Limb (tissue), 2 donors: ENCODE measurements at regions not wholly inside any gene's neighbourhood (a gene's known extent, or its start where the extent isn't known, plus 50 kb on each side); places are given as distances from the start of the nearest gene placed in this dataset.
"Not testable (repeated sequence)": the region's sequence is repeated elsewhere in the genome, so short reads cannot be mapped to it uniquely, and the experiment has no call there.

Experiments used
- DNase-seq, 2 donors: peaks; one replicate each; pipeline ENCODE4 v3.0.0-alpha.2; 2016; ENCODE audit errors: extremely low spot score in 2 of 2

DNA sequence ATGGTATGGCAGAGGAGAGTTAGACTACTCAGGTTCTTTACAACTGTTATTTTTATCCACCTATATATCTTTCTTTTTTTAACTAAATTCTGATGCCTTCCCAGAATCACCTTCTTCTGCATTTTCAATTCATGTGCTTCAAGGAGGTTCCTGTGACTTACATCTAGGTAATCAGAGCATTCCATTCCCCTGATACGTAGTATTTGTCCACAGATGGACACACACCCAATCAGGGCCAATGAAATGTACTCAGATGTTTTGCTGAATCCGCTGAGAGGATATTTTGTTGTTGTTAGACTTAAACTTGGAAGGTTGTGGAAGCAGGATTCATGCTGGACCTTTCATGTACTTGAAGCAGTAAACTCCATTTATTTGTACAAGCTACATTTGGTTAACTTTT lies 159.4 kb upstream of the FER start:
- DNase-seq, result no peak

DNA sequence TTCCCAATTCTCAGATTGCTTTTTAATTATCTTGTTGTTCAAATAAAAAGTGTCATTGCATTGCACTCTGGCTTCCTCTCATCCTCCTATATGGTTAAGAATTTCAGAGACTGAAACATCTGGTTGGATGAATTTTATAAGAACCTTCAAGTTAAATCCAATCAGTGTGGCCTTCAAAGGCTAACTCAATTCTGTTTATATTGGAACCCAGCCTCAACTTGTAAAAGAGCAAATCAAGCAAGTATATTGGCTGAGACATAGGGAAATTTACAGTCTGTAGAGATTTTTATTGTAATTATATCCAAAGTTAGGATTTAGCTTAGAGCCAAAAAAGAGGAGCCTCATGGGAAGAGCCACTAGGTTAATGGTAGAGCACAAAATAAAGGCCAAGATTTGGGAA lies 159.9 kb upstream of the FER start:
- DNase-seq, result no peak

DNA sequence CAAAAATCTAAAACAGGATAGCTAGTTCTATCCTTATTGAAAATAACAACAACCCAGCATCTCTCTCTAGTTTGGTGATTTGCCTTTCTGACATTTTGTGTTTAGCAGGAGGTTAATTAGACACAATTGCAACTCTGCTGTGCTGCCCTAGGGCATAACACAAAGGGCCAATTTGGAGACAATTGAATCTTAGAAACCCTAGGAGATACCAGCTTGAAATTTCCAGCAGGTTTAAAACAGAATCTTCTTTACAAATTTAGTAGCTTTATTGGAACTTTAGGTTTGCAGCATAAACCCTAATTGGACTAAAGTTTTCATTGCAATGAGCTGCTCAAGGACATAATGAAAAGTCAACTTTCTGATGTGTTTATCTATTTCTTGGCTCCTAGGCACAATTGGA lies 166.7 kb upstream of the FER start:
- DNase-seq, result no peak

DNA sequence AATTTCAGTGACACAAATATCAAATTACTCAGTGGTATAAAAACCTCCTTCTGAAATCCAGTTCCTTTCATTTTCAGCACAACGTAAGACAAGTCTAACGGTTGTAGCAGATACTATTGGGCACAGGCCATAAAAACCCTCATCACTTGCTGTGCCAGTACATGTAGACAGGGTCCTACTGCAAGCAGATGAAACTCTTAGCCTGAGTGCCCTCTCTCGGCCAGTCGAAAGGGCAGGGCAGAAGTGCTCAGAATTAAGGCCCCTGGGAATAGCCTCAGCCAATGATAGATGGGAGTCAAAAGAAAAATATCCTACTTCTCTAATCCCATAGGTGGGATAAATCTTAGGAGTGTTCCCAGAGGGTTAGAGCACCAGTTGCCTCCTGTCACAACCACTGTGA lies 168.5 kb upstream of the FER start:
- no peak for DNase-seq

DNA sequence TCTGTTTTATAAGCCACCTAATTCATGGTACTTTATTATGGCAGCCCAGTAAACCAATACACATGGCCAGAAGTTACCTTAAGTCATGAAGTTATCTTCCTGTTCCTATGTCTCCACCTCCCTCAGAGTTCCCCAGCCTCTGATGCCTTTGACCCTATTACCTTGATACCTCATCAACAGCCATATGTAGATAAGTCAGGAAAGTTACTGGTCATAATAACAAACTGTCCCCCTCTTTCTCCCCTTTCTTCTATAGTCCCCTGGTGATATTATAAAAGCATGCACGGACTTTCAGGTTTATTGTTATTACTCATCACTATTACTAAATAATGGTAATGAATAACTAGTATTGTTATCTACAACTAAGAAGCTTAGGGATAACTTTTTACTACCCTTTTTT lies 168.9 kb upstream of the FER start:
- DNase-seq, result no peak

DNA sequence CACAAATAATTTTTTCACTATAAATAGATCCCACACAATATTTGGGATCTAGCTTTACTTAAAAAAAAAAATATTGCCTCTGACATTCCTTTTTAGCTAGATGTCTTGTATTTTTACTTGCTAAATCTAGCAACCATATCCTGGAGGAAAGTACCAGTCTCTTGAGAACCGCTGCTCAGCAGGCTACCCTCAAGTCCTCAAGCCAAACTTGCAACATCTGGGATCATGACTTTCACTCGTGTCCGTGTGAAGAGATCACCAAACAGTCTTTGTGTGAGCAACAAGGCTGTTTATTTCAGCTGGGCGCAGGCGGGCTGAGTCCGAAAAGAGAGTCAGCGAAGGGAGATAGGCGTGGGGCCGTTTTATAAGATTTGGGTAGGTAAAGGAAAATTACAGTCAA lies 180.3 kb upstream of the FER start:
- DNase-seq, result no peak

DNA sequence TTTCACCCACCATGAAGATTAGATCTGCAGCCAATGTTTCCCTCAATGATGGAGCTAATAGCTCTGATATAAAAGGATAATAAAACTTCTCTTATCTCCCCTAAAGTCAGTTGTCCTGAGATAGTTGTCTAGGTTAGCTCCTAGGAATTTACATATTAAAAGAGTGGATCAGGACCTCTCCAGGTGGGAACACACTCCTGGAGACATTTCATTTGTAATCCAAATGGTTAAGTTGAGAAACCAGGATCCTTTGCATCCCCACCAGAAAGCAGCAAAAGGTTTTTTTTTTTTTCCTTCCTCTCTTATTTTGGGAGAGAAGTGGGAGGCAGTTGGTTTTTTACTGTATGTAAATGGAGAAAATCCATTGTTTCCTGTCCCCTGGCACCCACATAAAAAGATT lies 182.5 kb upstream of the FBXL17 start:
- no peak for DNase-seq

DNA sequence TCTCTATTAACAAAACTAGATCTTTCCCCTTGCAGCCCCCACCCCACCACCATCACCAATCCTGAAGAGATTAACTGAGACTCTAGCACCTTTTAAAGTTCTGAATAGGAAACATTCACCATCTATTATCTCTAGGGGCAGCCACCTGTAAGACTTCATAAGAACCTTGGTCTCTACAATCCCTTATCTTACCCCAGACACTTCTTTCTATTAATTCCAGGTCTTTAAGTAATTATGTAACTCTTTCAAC lies 180.2 kb upstream of the FBXL17 start:
- no peak for DNase-seq

DNA sequence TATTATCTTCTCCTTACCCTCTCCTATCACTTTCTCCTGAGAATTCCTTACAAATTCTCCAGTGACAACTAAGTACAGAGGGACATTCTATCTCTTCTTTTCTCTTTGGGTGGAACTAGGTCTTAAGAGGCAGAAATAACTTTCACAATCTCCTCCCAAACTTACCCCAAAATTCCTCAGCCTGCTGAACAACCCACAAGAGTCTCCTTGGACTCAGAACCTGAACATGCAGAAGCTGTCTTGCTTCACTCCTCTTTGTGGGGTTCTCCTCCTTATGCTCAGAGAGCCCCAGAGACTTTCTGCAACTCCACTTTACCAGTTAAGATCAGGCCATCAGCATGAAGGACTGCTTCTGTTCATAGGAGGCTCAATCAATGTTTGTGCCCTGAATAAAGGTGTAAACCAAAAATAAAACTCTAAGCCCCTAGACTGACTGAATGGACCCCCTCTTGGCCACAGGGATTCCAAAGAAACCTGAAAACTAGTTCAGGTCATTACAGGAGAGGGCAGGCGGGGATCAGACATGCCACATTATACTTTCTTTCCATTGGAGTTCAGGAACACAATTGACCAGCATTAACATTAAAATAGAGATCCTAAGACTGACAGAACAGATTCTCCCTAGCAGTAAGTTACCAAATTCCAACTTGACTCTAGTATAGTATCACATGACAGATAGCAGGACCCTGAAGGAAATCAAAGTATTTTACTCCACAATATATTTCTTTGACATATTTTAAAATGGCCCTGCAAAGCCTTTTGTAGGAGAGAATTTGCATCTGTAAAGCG lies 179.7 kb upstream of the FBXL17 start:
- DNase-seq, result no peak

DNA sequence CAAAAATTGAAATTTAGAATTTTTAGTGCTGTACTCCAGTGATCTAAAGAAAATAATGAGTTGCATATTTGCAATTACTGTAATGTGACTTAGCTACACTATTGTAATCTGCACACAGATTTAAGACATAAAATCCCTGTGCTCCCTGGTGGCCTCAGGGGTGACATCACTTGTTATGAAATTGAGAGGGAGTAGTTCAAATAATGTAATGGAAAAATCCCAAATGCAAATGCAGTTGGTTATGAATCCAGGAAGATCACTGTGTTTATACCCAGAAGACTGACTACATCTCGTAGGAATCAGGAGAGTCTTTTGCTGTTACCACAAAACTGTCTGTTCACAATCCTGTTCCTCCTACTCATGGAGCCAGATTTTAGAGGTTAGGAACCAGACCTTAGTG lies 178.7 kb upstream of the FBXL17 start:
- DNase-seq, result peak in 1 of 2 donors; percentile 34

DNA sequence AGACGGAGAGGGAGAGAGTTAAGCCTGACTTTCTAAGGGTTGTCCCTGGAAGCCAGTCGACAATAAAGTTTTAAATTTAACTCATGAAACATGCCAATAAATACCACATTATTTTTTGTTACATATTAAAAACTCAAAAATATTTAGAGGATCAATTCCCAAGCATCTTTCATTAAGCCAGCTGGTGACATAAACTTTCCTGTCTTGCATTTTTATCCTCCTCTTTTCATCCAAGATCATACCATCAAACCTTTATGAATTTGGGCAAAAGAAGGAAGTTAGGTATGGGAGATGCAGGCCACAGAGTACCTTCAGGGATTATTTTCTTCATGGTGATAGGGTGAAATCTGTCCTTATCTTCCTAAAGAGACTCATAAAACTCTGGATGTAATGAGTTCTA lies 178.3 kb upstream of the FBXL17 start:
- DNase-seq, result peak in 1 of 2 donors; percentile 9

DNA sequence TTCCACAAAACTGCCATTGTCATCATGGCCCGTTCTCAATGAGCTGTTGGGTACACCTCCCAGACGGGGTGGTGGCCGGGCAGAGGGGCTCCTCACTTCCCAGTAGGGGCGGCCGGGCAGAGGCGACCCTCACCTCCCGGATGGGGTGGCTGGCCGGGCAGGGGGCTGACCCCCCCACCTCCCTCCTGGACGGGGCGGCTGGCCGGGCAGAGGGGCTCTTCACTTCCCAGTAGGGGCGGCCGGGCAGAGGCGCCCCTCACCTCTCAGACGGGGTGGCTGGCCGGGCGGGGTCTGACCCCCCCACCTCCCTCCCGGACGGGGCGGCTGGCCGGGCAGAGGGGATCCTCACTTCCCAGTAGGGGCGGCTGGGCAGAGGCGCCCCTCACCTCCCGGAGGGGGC lies 176.9 kb upstream of the FBXL17 start:
- not testable (repeated sequence) for DNase-seq

DNA sequence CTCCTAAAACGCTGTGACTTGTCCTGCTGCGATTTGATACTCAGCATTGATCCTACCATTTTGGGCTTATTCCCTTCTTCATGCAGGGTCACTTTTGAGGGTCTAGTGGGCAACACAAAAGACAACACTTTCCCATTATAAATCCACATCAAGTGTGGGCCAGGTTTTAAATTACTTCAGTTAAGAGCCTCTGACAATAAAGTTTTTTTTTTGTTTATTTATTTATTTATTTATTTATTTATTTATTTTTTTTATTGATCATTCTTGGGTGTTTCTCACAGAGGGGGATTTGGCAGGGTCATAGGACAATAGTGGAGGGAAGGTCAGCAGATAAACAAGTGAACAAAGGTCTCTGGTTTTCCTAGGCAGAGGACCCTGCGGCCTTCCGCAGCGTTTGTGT lies 176.2 kb upstream of the FBXL17 start:
- DNase-seq, result not testable (repeated sequence)

DNA sequence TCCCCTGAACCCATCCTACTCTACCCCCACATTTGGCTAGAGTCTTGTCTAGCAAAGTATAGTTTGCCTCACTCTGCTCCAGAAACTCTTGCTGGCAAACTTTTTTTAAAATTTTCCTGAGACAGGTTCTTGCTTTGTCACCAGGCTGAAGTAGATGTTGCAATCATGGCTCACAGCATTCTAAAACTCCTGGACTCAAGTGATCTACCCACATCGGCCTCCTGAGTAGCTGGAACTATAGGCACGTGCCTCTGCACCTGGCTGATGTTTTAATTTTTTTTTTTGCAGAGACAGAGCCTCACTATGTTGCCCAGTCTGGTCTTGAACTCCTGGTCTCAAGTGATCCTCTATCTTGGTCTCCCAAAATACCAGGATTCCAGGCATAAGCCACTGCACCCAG lies 175.8 kb upstream of the FBXL17 start:
- no peak for DNase-seq

DNA sequence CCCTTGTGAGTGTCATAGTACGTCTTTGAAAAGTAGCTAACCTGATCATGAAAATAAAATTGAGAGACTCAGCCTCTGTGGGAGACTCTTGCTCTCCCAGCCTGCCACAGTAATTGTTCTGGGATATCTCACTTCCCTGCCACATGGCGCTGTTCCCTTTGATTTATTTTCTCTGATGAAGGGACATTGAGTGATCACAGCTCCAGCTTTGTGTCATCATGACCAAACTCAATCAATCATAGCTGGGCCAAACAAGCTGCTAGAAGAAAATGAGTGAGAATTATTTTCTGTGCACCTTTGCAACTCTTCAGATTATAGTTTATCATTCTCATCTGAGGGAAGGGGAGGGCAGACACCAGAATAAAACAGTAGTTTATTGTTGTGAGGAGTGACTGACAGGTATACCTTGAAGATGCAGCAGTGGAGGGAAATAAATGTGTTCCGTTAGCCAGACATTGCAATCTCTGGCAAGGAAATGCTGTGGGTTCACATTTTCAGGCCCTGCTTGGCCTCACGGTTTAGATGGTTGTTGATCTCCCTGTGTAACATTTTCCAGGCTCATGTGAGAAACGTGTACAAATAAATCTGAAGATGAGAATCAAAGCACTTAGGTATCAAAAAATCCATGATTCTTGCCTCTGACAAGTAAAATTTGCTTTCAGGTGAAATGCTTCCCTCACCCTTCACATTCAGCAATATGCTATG lies 174.7 kb upstream of the FBXL17 start:
- no peak for DNase-seq

DNA sequence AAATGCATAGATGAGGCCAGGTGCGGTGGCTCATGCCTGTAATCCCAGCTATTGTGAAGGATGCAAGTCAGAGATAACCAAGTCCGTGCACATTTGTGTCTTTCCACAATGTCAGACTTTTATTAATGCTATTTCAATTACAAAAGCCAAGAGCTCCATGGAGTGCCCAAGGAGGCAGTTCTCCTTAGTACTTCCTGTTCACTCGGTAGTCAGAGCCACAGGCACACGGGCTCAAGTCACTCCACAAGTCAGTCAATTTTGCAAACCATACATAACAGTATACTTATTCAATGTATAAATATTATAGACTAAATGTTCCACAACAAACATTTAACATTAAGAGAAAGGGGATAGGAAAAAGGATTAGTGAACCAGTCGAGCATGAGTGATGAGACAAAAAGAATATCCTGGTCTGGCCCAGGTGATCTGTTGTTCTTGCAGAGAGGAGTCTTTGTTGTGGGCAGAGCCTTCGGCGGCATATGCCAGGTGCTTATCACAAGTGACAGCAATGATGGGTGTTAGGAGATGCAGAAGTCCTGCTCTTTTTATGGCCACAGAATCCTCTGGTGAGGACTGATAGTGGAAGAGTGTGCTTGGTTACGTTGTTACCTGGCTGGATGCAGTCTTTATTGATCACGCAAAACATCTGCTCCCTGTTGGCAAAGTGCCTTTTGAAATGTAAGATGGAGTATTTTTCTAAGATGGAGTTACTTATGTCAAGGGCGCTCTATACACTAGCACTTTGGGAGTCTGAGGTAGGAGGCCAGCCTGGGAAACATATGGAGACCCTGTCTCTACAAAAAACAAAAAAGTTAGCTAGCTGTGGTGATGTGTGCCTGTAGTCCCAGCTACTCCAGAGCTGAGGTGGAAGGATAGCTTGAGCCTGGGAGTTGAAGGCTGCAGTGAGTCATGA lies 167.0 kb upstream of the FBXL17 start:
- no peak for DNase-seq

DNA sequence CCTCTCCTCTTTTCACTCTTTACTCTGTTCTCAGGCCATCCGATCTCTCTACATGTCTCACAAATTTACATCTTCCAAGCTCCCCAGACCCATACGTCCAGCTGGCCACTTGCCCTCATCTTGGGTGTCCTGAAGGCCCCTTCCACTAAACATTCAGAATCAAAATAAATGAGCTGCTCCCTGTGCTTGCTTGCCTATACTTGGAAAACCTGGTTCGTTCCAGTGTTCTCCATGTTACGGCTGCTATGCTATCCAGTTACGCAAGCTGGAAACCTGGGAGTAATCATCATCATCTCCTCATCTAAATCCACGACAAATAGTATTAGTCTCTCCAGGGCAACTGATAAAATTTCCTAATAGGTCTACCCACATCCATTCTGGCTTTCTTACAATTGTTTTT lies 165.0 kb upstream of the FBXL17 start:
- no peak for DNase-seq

DNA sequence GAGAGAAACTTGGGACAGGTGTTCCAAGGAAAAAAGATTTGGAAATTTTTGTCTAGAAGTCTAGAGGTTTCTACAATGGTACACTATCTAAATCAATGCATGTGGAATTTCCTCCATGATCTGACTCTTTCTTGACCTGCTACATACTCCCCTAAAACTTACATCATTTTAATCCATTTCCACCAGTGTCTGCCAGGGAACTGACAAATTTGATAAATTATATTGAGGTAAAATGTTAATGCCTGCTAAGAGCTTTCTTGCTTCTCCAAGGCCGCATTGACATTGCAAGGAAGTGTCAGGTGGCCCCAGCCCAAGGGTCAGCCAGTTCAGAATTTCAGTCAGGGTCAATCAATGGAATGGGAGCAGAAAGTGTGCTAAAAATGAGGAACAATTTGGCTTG lies 163.4 kb upstream of the FBXL17 start:
- DNase-seq, result no peak

DNA sequence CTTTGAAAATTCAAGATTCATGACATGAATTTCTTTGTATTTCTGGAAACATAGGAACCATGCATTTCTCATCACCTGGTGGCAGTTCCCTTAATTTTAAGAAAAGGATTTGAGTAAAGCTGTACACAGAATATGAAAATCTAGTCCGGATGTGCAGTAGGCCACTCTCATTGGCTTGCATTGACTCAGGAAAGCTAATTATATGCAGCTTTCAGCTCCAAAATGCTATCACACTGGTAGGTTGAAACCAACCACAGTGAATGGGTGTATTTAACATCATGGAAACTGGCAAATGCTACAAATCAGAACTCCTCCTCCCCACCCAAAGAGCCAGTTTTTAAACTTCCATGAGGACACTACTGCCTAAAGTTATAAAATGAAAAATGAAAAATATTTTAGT lies 161.6 kb upstream of the FBXL17 start:
- no peak for DNase-seq

DNA sequence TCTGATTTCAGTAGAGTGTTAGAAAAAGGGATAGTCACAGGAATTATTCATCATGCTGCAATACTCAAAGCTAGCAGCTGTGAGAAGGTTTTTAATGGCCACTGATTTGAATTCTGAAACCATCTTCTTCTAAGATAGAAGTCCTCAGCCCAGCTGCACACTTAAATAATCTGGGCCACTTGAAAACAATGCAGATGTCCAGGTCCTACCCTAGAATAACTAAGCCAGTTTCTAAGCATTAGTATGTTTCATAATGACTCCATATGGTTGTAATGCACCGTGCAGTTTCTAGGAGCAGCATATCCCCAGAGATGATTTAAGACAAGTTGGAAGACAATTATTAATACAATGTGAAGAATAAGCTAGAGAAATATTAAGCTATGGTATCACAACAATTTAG lies 159.9 kb upstream of the FBXL17 start:
- peak in 1 of 2 donors; percentile 4 for DNase-seq

DNA sequence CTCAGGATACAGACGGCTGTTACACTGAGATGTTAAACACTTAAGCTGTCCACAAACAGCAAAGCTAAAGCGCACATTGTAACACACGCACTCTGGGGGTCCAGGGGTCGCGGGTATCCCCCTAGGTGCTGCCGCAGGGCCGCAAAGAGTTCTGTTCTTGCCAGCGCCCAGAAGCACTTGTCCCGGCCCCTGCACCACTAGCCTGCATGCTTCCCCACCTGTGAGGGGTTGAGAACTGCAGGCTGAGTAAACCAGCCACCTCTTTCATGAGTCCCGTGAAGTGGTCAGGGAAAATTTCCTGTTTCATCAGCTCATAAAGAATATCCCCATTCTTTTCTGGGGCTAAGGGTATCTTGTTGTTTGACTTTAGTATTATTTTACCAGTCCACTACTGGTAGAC lies 154.4 kb upstream of the FBXL17 start:
- DNase-seq, result no peak

DNA sequence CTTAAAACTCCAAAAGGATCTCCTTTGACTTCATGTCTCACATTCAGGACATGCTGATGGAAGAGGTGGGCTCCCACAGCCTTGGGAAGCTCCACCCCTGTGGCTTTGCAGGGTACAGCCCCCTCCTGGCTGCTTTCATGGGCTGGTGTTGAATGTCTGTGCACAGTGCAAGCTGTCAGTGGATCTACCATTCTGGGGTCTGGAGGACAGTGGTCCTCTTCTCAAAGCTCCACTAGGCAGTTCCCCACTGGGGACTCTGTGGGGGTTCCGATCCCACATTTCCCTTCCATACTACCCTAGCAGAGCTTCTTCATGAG lies 150.2 kb upstream of the FBXL17 start:
- not testable (repeated sequence) for DNase-seq
